ENCODE measurements at regions not wholly inside any gene's neighbourhood (a gene's known extent, or its start where the extent isn't known, plus 50 kb on each side); places are given as distances from the start of the nearest gene placed in this dataset.

GRCh38 chr19:31111741-31112140 lies 237.5 kb downstream of the TSHZ3 start:
- TF ChIP-seq TAF1 (IDR thresholded peaks at IDR 0.05; ENCODE audit: low read depth, low read length) (no peak), PAX5 (IDR thresholded peaks at IDR 0.05; ENCODE audit: insufficient read depth, low read length, severe bottlenecking) (no peak), POLR2AphosphoS5 (IDR thresholded peaks at IDR 0.05; ENCODE audit: low read depth, low read length) (no peak), POLR2A (IDR thresholded peaks at IDR 0.05; ENCODE audit: low read depth, low read length) (no peak), SPI1 (IDR thresholded peaks at IDR 0.05; ENCODE audit: low read depth, low read length) (no peak), POU2F2 (IDR thresholded peaks at IDR 0.05; ENCODE audit: low read depth, low read length) (no peak)
